Right lobe of liver (tissue), 6 donors: ENCODE measurements at regions not wholly inside any gene's neighbourhood (a gene's known extent, or its start where the extent isn't known, plus 50 kb on each side); places are given as distances from the start of the nearest gene placed in this dataset.

Experiments
- ATAC-seq, 4 donors: fragments of 200-7000 bp; cut with Tn5 transposase; one replicate each; pipeline ENCODE4 v1.9.1; 2020; ENCODE audit warnings: mild to moderate bottlenecking in 4 of 4, moderate library complexity in 4 of 4
- DNase-seq, 3 donors: peaks; one replicate each; pipeline ENCODE4 v3.0.0-alpha.2; 2020
- H3K27ac ChIP-seq, 3 donors: fragments of 200-600 bp; one replicate each; pipeline ENCODE4 v1.8.0; 2022
- H3K27me3 ChIP-seq, 2 donors: fragments of 200-600 bp; one replicate each; pipeline ENCODE4 v1.8.0; 2022
- H3K36me3 ChIP-seq, 4 donors: fragments of 200-600 bp; sonication (generic) in 1 of 4; one replicate each; pipeline versions ENCODE4 v1.5.1 to v1.8.0; 2017 to 2022; ENCODE audit warnings: control low read depth in 1 of 4
- H3K4me1 ChIP-seq, 4 donors: fragments of 200-600 bp; sonication (generic) in 1 of 4; one replicate each; pipeline versions ENCODE4 v1.5.1 to v1.8.0; 2017 to 2022; ENCODE audit warnings: control low read depth in 1 of 4
- H3K4me3 ChIP-seq, 3 donors: fragments of 200-600 bp; one replicate each; pipeline ENCODE4 v1.8.0; 2022
- H3K9me3 ChIP-seq, 4 donors: fragments of 200-600 bp; sonication (generic) in 1 of 4; one replicate each; pipeline versions ENCODE4 v1.5.1 to v1.8.0; 2017 to 2022; ENCODE audit warnings: control low read depth in 1 of 4
- CTCF ChIP-seq, 4 donors: fragments of 200-600 bp in 3 of 4; fragments of 450-650 bp in 1 of 4; IDR thresholded peaks; one replicate each; pipeline versions ENCODE4 v1.5.1 to v1.8.0; 2016 to 2022; ENCODE audit warnings: antibody characterized with exemption in 4 of 4, mild to moderate bottlenecking in 2 of 4
- POLR2A ChIP-seq: fragments of 450-650 bp; IDR thresholded peaks from one replicate; pipeline ENCODE4 v1.6.1; 2017; ENCODE audit warnings: antibody characterized with exemption, mild to moderate bottlenecking
- WGBS: methylation state at CpG from one replicate; pipeline ENCODE4 v1.1.6; 2018; ENCODE audit warnings: low coverage, low lambda C conversion rate; ENCODE audit not compliant: insufficient coverage; ENCODE audit errors: missing lambda C conversion rate; 5-methylcytosine and 5-hydroxymethylcytosine counted together
- intact Hi-C, 2 donors: fragments of 100-400 bp; cut with DNase I; formaldehyde crosslinking; loops; one replicate each; pipeline versions ENCODE4 v1.11.2 to v1.14.1; 2022
- donor health status: DM: no; HTN: yes; CAD: no.
- donor health status: DM: no; HTN: no; CAD: no.
- donor health status: DM: no; HTN: no; CAD: no.
- donor health status: DM: no; HTN: yes; CAD: no.
- donor health status: DM: no; HTN: yes; CAD: no.

DNA sequence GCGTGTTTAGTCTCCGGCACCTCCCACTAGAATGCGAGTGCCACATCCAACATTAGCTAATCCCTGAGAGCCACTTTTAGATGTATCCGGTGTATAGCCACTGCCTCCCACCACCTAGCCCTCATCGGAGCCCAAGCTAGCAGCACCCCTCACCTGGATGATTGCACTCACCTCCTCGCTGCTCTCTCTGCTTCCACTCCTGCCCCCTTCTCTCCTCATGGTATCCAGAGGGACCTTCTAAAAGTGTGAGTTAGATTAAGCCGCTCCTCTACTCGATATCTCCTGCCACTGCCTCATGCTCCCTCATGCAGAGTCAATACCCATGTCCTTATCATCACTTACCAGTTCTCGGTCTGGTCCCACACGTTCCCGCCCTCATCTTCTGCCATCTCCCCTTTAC is 125.3 kb downstream of the RAB11FIP2 start:
- Histone ChIP-seq H3K36me3 (no peaks in the 10 kb centered on the region), H3K27ac (no peak overlapping the region), H3K4me3 (no peak overlapping the region), H3K27me3 (no peaks in the 10 kb centered on the region), H3K4me1 (no peaks in the 10 kb centered on the region), H3K9me3 (no peaks in the 10 kb centered on the region)
- TF ChIP-seq CTCF (IDR thresholded peaks at IDR 0.05) (no peak), POLR2A (no peak)
- DNase-seq (no peak), ATAC-seq (no peak)
- intact Hi-C loops: no loop called here
- WGBS: 60% methylated on average over 11 of the region's 11 CpGs

GRCh38 chr10:117924820-117925219 is 121.9 kb downstream of the RAB11FIP2 start:
- no peaks in the 10 kb centered on the region for H3K36me3 ChIP-seq
- ATAC-seq: no peak
- H3K4me3 ChIP-seq: no peak overlapping the region
- TF ChIP-seq POLR2A: no peak
- no peak for TF ChIP-seq CTCF (IDR thresholded peaks at IDR 0.05)
- WGBS: 70% methylated on average over 8 of the region's 8 CpGs
- intact Hi-C loops: no loop called here
- H3K4me1 ChIP-seq: no peaks in the 10 kb centered on the region
- H3K27me3 ChIP-seq: no peaks in the 10 kb centered on the region
- DNase-seq: no peak
- H3K27ac ChIP-seq: no peak overlapping the region
- no peaks in the 10 kb centered on the region for H3K9me3 ChIP-seq

DNA sequence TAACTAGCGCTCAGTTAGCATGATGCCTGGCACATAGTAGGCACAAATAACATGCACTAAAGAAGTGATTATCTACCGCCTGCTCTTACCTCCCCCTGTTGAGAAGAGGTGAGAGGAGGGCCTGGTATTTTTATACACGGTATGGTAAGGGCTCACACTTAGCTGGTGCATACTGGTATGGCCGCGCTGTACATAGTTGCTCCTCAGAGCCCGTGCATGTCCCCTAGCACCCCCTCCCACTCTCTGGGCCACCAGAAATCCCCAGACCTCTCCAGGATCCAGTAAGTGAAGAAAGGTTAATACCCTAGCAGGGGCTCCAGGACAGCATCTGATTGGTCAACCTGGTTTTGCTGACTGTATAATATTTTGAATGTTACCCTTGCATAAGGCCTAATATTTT is 121.4 kb downstream of the RAB11FIP2 start:
- H3K27me3 ChIP-seq: no peaks in the 10 kb centered on the region
- H3K36me3 ChIP-seq: no peaks in the 10 kb centered on the region
- H3K4me1 ChIP-seq: no peaks in the 10 kb centered on the region
- intact Hi-C loops: no loop called here
- H3K9me3 ChIP-seq: no peaks in the 10 kb centered on the region
- TF ChIP-seq POLR2A: no peak
- DNase-seq (no peak), ATAC-seq (no peak)
- no peak overlapping the region for H3K4me3 ChIP-seq
- 59% methylated on average over 3 of the region's 6 CpGs for WGBS
- H3K27ac ChIP-seq: no peak overlapping the region

DNA sequence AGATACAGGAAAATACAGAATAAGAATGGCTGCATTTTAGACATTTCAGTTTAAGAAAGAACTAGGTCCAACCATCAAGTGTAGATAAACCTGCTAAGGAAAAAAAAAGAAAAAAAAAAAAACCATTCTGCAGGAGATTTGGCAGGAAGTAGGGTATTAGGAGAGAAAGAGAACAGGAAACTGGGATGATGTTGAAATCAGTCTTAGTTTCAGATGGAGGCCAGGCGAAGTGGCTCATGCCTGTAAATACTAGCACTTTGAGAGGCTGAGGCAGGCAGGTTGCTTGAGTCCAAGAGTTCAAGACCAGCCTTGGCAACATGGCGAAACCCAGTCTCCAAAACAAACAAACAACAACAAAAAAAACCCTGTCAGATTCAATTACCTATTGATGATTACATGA is 120.2 kb downstream of the RAB11FIP2 start:
- 25% methylated on average over 1 of the region's 2 CpGs for WGBS
- no peaks in the 10 kb centered on the region for H3K36me3 ChIP-seq
- no peaks in the 10 kb centered on the region for H3K27me3 ChIP-seq
- TF ChIP-seq POLR2A: no peak
- TF ChIP-seq CTCF (IDR thresholded peaks at IDR 0.05): no peak
- H3K9me3 ChIP-seq: no peaks in the 10 kb centered on the region
- no peak for ATAC-seq
- H3K4me3 ChIP-seq: no peak overlapping the region
- H3K4me1 ChIP-seq: no peaks in the 10 kb centered on the region
- DNase-seq: no peak
- H3K27ac ChIP-seq: no peak overlapping the region
- intact Hi-C loops: no loop called here

DNA sequence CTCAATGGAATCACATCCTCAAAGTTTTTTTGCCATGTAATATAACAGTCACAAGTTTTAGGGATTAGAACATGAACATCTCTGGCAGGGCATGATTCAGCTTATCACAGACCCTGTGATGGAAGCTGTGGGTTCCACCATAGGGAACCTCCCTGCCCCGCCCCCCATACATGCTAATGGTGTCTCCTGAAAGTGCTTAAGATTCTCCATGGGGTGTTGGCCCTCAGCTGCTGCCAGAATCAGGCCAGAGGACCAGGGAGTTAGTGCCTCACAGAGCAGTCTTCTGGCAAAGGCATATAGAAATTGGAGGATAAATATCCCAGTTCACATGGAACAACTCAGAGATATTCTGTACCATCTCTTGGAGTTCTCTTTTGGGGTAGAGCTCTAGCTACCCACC is 119.4 kb downstream of the RAB11FIP2 start:
- no peaks in the 10 kb centered on the region for H3K27me3 ChIP-seq
- 0% methylated on average over 1 of the region's 1 CpG for WGBS
- DNase-seq (no peak), ATAC-seq (no peak)
- intact Hi-C loops: no loop called here
- no peak overlapping the region for H3K4me3 ChIP-seq
- no peaks in the 10 kb centered on the region for H3K36me3 ChIP-seq
- TF ChIP-seq POLR2A: no peak
- TF ChIP-seq CTCF (IDR thresholded peaks at IDR 0.05): no peak
- H3K9me3 ChIP-seq: no peaks in the 10 kb centered on the region
- no peaks in the 10 kb centered on the region for H3K4me1 ChIP-seq
- no peak overlapping the region for H3K27ac ChIP-seq
